ENCODE measurements at regions not wholly inside any gene's neighbourhood (a gene's known extent, or its start where the extent isn't known, plus 50 kb on each side); places are given as distances from the start of the nearest gene placed in this dataset.

GRCh38 chr11:97336064-97336463, 946.3 kb downstream of the JRKL start:
- no peak for DNase-seq

GRCh38 chr11:97345032-97345431, 955.2 kb downstream of the JRKL start:
- DNase-seq: no peak

GRCh38 chr11:97349201-97349600, 959.4 kb downstream of the JRKL start:
- DNase-seq: no peak

GRCh38 chr11:97351939-97352338, 962.1 kb downstream of the JRKL start:
- no peak for DNase-seq

GRCh38 chr11:97354026-97354425, 964.2 kb downstream of the JRKL start:
- DNase-seq: no peak

- DNase-seq: no peak
These were observed 964.8 kb downstream of the JRKL start for GRCh38 chr11:97354576-97354975.

GRCh38 chr11:97355230-97355629, 965.4 kb downstream of the JRKL start:
- DNase-seq: no peak

- no peak for DNase-seq
These were observed 966.3 kb downstream of the JRKL start for GRCh38 chr11:97356144-97356543.

GRCh38 chr11:97359016-97359415, 969.2 kb downstream of the JRKL start:
- DNase-seq: no peak

- DNase-seq: no peak
These were observed 972.1 kb downstream of the JRKL start for GRCh38 chr11:97361812-97362378.

- DNase-seq: no peak
These were observed 973.5 kb downstream of the JRKL start for GRCh38 chr11:97363331-97363730.

- no peak for DNase-seq
These were observed 974.2 kb downstream of the JRKL start for GRCh38 chr11:97364047-97364446.

GRCh38 chr11:97367406-97368083, 977.7 kb downstream of the JRKL start:
- no peak for DNase-seq

GRCh38 chr11:97389270-97389669, 999.5 kb downstream of the JRKL start:
- DNase-seq: no peak

GRCh38 chr11:97398246-97398645, 1008.4 kb downstream of the JRKL start:
- no peak for DNase-seq

- no peak for DNase-seq
These were observed 1019.3 kb downstream of the JRKL start for GRCh38 chr11:97409141-97409540.

- DNase-seq: no peak
These were observed 1025.0 kb downstream of the JRKL start for GRCh38 chr11:97414801-97415200.

GRCh38 chr11:97419729-97420128, 1029.9 kb downstream of the JRKL start:
- DNase-seq: no peak

- DNase-seq: no peak
These were observed 1038.5 kb downstream of the JRKL start for GRCh38 chr11:97428247-97428790.

- DNase-seq: no peak
These were observed 1041.1 kb downstream of the JRKL start for GRCh38 chr11:97430877-97431276.

- no peak for DNase-seq
These were observed 1043.1 kb downstream of the JRKL start for GRCh38 chr11:97432926-97433325.

- DNase-seq: no peak
These were observed 1055.7 kb downstream of the JRKL start for GRCh38 chr11:97445561-97445960.

GRCh38 chr11:97451441-97451840, 1061.6 kb downstream of the JRKL start:
- DNase-seq: no peak

- DNase-seq: no peak
These were observed 1065.2 kb downstream of the JRKL start for GRCh38 chr11:97454988-97455387.

- no peak for DNase-seq
These were observed 1070.3 kb downstream of the JRKL start for GRCh38 chr11:97460091-97460490.

Data from KG1 (cell line).